Left cardiac atrium (tissue), 4 donors: ENCODE measurements at regions not wholly inside any gene's neighbourhood (a gene's known extent, or its start where the extent isn't known, plus 50 kb on each side); places are given as distances from the start of the nearest gene placed in this dataset.
"Not testable (repeated sequence)": the region's sequence is repeated elsewhere in the genome, so short reads cannot be mapped to it uniquely, and the experiment has no call there.

Experiments
- ATAC-seq, 2 donors: fragments of 200-7000 bp; cut with Tn5 transposase; one replicate each; pipeline ENCODE4 v1.9.1; 2020; ENCODE audit warnings: mild to moderate bottlenecking in 2 of 2, moderate library complexity in 2 of 2
- DNase-seq: peaks from one replicate; pipeline ENCODE4 v3.0.0-alpha.2; 2020
- intact Hi-C, 2 donors: fragments of 100-400 bp; cut with DNase I; formaldehyde crosslinking; loops; one replicate each; pipeline versions ENCODE4 v1.14.1 to v1.15.1; 2022 to 2023
- donor health status: DM: no; HTN: yes; CAD: no.
- donor health status: DM: no; HTN: yes; CAD: no; lungs with severe emphysema.
- donor health status: DM: yes; HTN: yes; CAD: no.
- donor health status: Dilated cardiomyopathy.

GRCh38 chr12:68420225-68421010, 88.3 kb upstream of the MDM1 start:
- ATAC-seq: peak; percentile 70 to 81
- intact Hi-C loops: no loop called here
- DNase-seq: peak; percentile 24

- ATAC-seq (no peak), DNase-seq (no peak)
- intact Hi-C loops: no loop called here
These were observed 90.0 kb upstream of the MDM1 start for GRCh38 chr12:68422159-68422558.

- DNase-seq (no peak), ATAC-seq (no peak)
- intact Hi-C loops: no loop called here
These were observed 90.9 kb upstream of the MDM1 start for GRCh38 chr12:68422956-68423574.

- intact Hi-C loops: no loop called here
- no peak for ATAC-seq
- DNase-seq: no peak
These were observed 93.8 kb upstream of the MDM1 start for GRCh38 chr12:68425998-68426397.

- DNase-seq (no peak), ATAC-seq (no peak)
- intact Hi-C loops: no loop called here
These were observed 96.0 kb upstream of the MDM1 start for GRCh38 chr12:68428211-68428610.

- ATAC-seq (no peak), DNase-seq (no peak)
- intact Hi-C loops: no loop called here
These were observed 96.8 kb upstream of the MDM1 start for GRCh38 chr12:68428724-68429501.

- intact Hi-C loops: no loop called here
- no peak for ATAC-seq
These were observed 97.5 kb upstream of the MDM1 start for GRCh38 chr12:68429696-68430095.

GRCh38 chr12:68431786-68432185, 99.6 kb upstream of the MDM1 start:
- ATAC-seq (no peak), DNase-seq (no peak)
- intact Hi-C loops: no loop called here

More at GRCh38 chr12:68429696-68430095, 97.5 kb upstream of the MDM1 start:
- no peak for DNase-seq

GRCh38 chr12:68432622-68433021, 100.5 kb upstream of the MDM1 start:
- ATAC-seq (no peak), DNase-seq (no peak)
- intact Hi-C loops: no loop called here

GRCh38 chr12:68434391-68435298, 102.5 kb upstream of the MDM1 start:
- intact Hi-C loops: no loop called here
- DNase-seq (no peak), ATAC-seq (no peak)

- DNase-seq: no peak
- no peak for ATAC-seq
- intact Hi-C loops: no loop called here
These were observed 103.1 kb upstream of the MDM1 start for GRCh38 chr12:68435299-68435637.

GRCh38 chr12:68435816-68436215, 103.7 kb upstream of the MDM1 start:
- no peak for DNase-seq
- intact Hi-C loops: no loop called here
- no peak for ATAC-seq

GRCh38 chr12:68438601-68439000, 106.4 kb upstream of the MDM1 start:
- no peak for DNase-seq
- intact Hi-C loops: no loop called here
- no peak for ATAC-seq

GRCh38 chr12:68439368-68440045, 107.3 kb upstream of the MDM1 start:
- no peak for DNase-seq
- intact Hi-C loops: no loop called here
- no peak for ATAC-seq

- intact Hi-C loops: no loop called here
- peak in 1 of 2 donors; percentile 55 for ATAC-seq
- DNase-seq: no peak
These were observed 108.0 kb upstream of the MDM1 start for GRCh38 chr12:68440068-68440581.

GRCh38 chr12:68441167-68441566, 109.0 kb upstream of the MDM1 start:
- intact Hi-C loops: no loop called here
- ATAC-seq (no peak), DNase-seq (no peak)

GRCh38 chr12:68442353-68442972, 110.3 kb upstream of the MDM1 start:
- intact Hi-C loops, DNase-seq, ATAC-seq: not testable (repeated sequence)

GRCh38 chr12:68443695-68444094, 111.5 kb upstream of the MDM1 start:
- DNase-seq, ATAC-seq, intact Hi-C loops: not testable (repeated sequence)
